ENCODE measurements at regions not wholly inside any gene's neighbourhood (a gene's known extent, or its start where the extent isn't known, plus 50 kb on each side); places are given as distances from the start of the nearest gene placed in this dataset.

DNA sequence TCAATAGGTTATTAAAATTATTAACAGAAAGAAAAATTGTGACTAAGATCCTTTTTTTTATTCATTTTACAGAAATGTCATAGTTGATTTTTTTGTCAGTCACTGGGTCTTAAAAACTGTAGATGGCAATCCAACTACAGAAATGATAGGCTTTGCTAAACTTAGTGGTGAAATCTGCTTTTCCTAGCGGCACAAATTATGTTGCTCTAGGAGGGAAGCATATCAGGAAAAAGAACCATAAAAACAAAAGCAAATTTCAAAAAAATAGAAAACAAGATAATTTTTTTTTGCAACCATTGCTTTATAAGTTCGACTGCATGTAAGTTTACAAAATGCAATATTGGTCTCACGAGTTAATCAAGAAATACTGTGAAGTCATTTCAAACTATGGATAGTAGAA lies 443.5 kb upstream of the IGFBP7 start:
- ChIA-PET CTCF (no interaction called here), POLR2A (ENCODE audit: low non-redundant PET) (no interaction called here)
- DNase-seq (ENCODE audit: low spot score), result no peak
- no peak for TF ChIP-seq CTCF (conservative IDR thresholded peaks at IDR 0.05; ENCODE audit: low read depth)
- H3K27ac ChIP-seq, result no peak overlapping the region

- no peak for TF ChIP-seq CTCF (conservative IDR thresholded peaks at IDR 0.05; ENCODE audit: low read depth)
- no peak for DNase-seq (ENCODE audit: low spot score)
- POLR2A ChIA-PET (ENCODE audit: low non-redundant PET), result no interaction called here
- CTCF ChIA-PET, result interaction anchor here (0.7 kb wide), 1 partner anchor 158 kb away, joined by 4 read pairs; no protein-coding TSS in a partner anchor
- H3K27ac ChIP-seq, result no peak overlapping the region
Observed at GRCh38 chr4:57550198-57550597, 440.0 kb upstream of the IGFBP7 start.

- no peak for TF ChIP-seq CTCF (conservative IDR thresholded peaks at IDR 0.05; ENCODE audit: low read depth)
- ChIA-PET POLR2A (ENCODE audit: low non-redundant PET) (no interaction called here), CTCF (no interaction called here)
- no peak overlapping the region for H3K27ac ChIP-seq
- DNase-seq (ENCODE audit: low spot score), result no peak
Observed at GRCh38 chr4:57548856-57549255, 438.7 kb upstream of the IGFBP7 start.

- no peak overlapping the region for H3K27ac ChIP-seq
- POLR2A ChIA-PET (ENCODE audit: low non-redundant PET), result no interaction called here
- TF ChIP-seq CTCF (conservative IDR thresholded peaks at IDR 0.05; ENCODE audit: low read depth), result no peak
- CTCF ChIA-PET, result no interaction called here
- no peak for DNase-seq (ENCODE audit: low spot score)
Observed at GRCh38 chr4:57544811-57545654, 434.8 kb upstream of the IGFBP7 start.

DNA sequence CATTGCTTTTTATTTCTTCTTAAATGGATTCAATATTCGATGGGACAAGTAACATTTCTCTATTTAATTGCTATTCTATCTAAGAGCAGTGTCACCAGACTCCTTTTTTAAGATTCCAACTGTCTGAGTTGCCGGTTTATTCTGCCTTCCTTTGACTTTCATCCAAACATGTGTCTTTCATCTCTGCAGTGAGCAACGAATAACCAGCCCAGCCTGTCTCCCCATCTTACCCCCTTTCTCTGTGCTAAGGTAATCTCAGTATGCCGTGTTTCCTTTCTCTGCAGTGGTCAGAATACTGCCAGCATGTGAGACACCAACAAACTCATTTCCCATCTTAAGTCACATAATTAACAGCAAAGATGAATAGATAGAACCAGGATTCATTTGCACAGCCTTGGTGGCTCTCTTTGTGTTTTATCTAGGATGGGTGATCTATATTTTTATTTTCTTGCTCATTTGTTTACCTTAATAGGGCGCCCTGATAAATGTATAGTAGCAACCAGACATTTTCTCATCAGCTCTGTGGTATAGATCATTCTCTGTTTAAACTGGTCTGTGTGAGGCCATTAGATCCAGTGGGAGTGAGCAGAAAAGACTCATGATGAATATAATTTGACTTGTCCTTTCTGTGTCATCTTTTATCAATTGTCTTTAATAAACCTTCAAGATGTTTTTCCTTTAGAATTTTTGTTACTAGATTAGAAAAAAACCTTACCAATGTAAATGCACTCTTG lies 394.8 kb upstream of the IGFBP7 start:
- CTCF ChIA-PET, result no interaction called here
- POLR2A ChIA-PET (ENCODE audit: low non-redundant PET), result no interaction called here

GRCh38 chr4:57504139-57504538 lies 394.0 kb upstream of the IGFBP7 start:
- no peak for TF ChIP-seq CTCF (conservative IDR thresholded peaks at IDR 0.05; ENCODE audit: low read depth)
- no peak for DNase-seq (ENCODE audit: low spot score)
- POLR2A ChIA-PET (ENCODE audit: low non-redundant PET), result no interaction called here
- no peak overlapping the region for H3K27ac ChIP-seq
- CTCF ChIA-PET, result no interaction called here

More for the DNA sequence above, 394.8 kb upstream of the IGFBP7 start:
- TF ChIP-seq CTCF (conservative IDR thresholded peaks at IDR 0.05; ENCODE audit: low read depth), result no peak
- DNase-seq (ENCODE audit: low spot score), result no peak
- no peak overlapping the region for H3K27ac ChIP-seq

Measured in RWPE1 (cell line).